Activated CD4-positive, alpha-beta T cell treated with anti-CD3 and anti-CD28 coated beads, Interleukin-2, Interleukin-4, amounts not matched to agents 100 ng/mL and 50 ng/mL, durations not matched to agents 16 hours and 8 hours (primary cell): ENCODE measurements at regions not wholly inside any gene's neighbourhood (a gene's known extent, or its start where the extent isn't known, plus 50 kb on each side); places are given as distances from the start of the nearest gene placed in this dataset.
A peak's percentile ranks its signal among the peaks of the same experiment; 100 is the strongest.
"Not testable (repeated sequence)": the region's sequence is repeated elsewhere in the genome, so short reads cannot be mapped to it uniquely, and the experiment has no call there.

Source experiments
- DNase-seq: peaks from one replicate; pipeline ENCODE4 v3.0.0-alpha.2; 2020; ENCODE audit warnings: low spot score

- DNase-seq: no peak
Observed at GRCh38 chr2:238502088-238502810, 75.5 kb downstream of the ASB1 start.

- no peak for DNase-seq
Observed at GRCh38 chr2:238502956-238503791, 76.4 kb downstream of the ASB1 start.

DNA sequence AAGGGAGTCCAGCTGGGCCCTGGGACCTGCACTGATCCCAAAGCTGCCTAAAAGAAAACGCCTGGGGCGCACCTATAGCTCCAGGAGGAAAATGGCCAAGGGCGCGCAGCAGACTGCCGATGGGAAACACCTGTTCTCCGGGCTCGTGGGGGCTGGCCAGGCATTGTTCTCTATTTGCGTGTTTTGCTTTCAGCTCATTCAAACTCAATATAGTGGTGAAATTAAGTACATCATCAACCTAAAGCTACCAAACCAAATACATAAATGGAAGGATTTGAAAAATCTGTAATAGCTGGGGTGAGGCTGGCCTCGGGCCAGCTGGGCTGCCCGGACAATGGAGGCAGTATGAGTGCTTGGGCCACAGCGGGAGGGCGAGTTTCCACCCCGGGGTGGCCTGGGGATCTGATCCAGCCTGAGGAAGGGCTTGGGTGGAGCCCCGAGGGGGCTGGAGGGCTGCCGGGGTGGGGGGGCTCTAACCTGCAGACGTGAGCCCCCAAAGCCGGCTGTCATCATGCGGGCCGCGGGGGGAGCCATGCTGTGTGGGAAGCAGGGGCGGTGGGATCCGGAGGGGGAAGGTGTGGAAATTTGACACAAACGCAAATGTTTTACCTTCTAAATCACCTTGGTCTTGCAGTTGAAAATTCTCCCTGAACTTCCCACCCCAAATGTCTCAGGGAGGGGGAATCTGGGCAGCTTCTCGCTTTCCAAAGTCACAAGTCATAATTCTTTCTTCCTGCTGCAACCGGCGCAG is 77.6 kb downstream of the ASB1 start:
- no peak for DNase-seq

GRCh38 chr2:238505119-238505891 is 78.6 kb downstream of the ASB1 start:
- no peak for DNase-seq

DNA sequence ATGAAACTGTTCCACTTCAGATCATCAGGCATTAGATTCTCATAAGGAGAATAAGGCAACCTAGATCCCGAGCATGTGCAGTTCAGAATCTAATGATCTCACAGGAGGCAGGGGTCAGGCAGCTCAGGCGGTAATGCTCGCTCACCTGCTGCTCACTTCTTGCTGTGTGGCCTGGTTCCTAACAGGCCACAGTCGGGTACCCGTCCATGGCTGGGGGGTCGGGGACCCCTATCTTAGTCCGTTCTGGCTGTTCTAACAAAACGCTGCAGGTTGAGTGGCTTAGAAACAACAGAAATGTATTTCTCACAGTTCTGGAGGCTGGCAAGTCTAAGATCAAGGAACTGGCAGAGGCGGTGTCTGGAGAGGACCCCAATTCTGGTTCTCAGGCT is 79.2 kb downstream of the ASB1 start:
- DNase-seq: no peak

GRCh38 chr2:238506371-238507068 is 79.8 kb downstream of the ASB1 start:
- no peak for DNase-seq

- DNase-seq: no peak
Observed at GRCh38 chr2:238507836-238508235, 81.1 kb downstream of the ASB1 start.

GRCh38 chr2:238509151-238509835 is 82.6 kb downstream of the ASB1 start:
- DNase-seq: no peak

DNA sequence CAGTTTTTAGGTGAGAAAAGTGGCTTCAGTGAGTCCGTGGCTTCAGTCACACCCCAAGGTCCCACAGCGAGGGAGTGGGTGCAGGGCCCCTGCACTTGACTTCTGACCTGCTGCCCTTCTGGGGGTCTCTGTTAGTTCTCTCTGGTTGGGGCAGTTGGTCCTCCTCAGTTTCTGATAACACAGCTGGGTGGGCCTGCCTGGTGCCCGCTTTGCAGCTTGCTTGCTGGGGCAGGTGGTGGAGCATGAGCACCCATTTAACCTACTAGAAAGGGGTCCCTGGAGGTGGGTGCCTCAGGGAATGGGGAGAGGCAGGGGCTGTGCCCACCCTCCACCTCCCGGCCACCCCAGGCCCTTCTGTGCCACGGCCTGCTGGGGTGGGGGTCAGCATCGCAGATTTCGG is 83.2 kb downstream of the ASB1 start:
- DNase-seq: no peak

GRCh38 chr2:238510911-238511613 is 84.3 kb downstream of the ASB1 start:
- no peak for DNase-seq

DNA sequence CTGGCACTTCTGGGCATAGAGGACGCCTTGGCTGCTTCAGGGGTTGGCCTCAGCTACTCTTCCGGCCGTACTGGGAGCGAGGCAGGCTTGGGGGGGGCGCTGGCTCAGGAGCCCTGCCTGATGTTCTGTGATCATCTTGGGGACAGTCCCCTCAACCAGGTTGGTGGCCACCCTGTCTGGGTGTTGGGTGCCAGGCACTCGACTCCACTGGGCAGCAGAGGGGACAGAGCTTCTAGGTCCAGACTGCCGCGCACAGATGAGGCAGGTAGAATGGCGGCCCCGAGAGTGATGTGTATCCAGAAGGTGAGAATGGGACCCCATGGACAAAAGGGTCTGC is 84.9 kb downstream of the ASB1 start:
- DNase-seq: no peak

DNA sequence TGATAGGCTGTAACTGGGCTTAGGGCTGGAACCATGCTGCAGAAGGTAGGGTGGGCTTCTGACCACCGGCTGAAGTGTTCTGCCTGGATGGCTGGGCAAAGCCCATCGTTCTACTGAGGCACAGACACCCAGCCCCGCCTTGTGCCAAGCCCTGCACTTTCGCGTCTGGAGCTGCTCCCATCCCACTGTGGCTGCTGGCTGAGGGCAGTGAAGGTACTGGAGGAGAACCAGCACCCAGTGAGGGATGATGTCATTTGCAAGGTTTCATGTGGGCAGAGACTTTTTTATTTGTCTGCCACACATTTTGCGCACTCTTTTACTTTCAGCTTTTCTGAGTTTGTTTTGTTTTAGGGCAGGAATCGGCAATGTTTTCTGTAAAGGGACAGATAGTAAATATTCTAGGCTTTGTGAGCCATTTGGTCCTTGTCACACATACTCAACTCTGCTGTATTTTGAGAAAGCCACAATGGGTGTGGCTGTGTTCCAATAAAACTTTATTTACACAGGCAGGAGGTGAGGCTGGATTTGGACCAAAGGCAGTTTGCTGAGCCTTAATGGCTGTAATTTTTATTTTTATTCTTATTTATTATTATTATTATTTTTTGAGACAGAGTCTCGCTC is 85.6 kb downstream of the ASB1 start:
- DNase-seq: no peak

- peak; percentile 37 for DNase-seq
Observed at GRCh38 chr2:238513346-238513745, 86.6 kb downstream of the ASB1 start.

GRCh38 chr2:238514024-238514423 is 87.3 kb downstream of the ASB1 start:
- DNase-seq: not testable (repeated sequence)

DNA sequence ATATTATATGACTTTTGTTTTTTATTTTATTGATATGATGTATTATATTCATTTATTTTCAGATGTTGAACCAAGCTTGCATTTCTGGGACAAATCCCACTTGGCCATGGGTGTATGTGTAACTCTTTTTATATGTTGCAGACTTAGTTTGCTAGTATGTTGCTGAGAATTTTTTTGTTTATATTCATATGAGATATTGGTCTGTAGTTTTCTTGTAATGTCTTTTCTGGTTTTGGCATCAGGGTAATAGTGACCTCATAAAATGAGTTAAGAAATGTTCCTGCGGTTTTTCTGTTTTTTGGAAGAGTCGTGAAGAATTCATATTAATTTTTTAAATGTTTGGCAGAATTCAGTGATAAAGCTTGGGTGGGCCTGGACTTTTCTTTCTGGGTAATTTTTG is 88.7 kb downstream of the ASB1 start:
- DNase-seq: no peak

DNA sequence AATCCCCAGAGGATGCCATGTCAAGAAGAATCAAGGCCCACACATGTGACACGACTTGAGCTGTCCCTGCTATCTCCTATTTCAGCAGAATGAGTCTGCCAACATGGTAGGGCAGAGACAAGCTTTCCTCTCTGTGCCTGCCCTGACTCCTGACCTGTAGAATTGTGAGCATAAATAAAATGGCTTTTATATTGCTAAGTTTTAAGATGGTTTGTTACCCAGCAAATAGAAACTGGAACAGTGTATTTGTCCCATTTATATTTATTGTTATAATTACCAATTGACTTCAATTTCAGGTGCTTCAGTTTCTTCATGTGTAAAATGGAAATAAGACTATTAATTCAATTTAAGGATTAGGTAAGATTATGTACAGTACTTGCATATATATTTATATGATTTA is 90.5 kb downstream of the ASB1 start:
- no peak for DNase-seq

DNA sequence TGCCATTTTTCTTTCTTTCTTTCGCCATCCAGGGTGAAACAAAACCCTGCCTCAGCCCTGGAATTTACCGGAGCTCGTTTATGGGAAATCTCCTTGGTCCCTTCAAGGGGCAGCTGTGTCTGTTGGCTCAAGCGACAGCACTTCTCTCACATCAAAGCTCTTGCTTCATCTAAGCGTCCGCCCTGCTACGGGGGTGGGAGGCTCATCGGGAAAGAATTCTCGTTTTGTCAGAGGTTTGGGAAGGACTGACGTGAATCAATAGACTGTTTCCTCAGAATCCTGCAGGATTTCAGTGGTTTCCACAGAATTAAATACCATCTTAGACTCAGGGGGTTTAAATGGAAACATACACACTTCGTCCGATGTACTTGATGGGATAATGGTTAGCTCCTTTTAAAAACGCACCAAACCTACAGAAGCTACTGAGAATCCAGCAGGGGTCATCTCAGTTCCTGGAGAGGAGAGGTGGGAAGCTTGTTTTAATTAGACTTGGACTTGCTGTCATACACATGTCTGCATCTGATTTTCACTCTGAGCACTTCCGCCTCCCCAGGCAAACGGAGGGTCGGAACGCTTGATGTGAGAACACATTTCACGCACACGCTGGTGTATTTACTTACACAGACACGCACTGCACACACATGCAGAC is 91.6 kb downstream of the ASB1 start:
- no peak for DNase-seq

GRCh38 chr2:238518821-238519186 is 92.1 kb downstream of the ASB1 start:
- DNase-seq: no peak

DNA sequence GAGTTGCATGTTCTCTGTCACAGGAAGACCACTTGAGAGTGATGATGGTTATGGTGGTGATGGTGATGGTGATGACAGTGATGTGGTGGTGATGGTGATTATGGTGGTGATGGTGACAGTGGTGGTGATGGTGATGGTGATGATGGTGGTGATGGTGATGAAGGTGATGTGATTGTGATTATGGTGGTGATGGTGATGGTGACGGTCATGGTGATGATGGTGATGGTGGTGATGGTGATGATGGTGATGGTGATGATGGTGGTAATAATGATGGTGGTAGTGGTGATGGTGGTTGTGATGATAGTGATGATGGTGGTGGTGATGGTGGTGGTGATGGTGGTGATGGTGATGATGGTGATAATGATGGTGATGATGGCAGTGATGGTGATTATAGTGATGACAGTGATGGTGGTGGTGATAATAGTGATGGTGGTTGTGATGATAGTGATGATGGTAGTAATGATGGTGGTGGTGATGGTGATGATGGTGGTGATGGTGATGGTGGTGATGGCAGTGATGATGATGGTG is 93.7 kb downstream of the ASB1 start:
- DNase-seq: no peak
